Fibroblast of lung (primary cell): ENCODE measurements at regions not wholly inside any gene's neighbourhood (a gene's known extent, or its start where the extent isn't known, plus 50 kb on each side); places are given as distances from the start of the nearest gene placed in this dataset.

Experiments
- DNase-seq, 2 donors: peaks; one replicate each; pipeline versions ENCODE4 v3.0.0 to v3.0.0-alpha.2; 2010; ENCODE audit warnings: low read depth in 2 of 2
- H2AFZ ChIP-seq: 2 replicates; pipeline ENCODE4 v1.5.1; 2012; ENCODE audit warnings: low read length, control low read depth, inconsistent platforms
- H3K27ac ChIP-seq: 2 replicates; pipeline ENCODE4 v1.5.1; 2011; ENCODE audit warnings: low read length, control low read depth; ENCODE audit not compliant: insufficient read depth
- H3K27me3 ChIP-seq: 2 replicates; pipeline ENCODE4 v1.5.1; 2011; ENCODE audit warnings: mild to moderate bottlenecking, low read length; ENCODE audit not compliant: control insufficient read depth, insufficient read depth
- H3K36me3 ChIP-seq: 2 replicates; pipeline ENCODE4 v1.5.1; 2011; ENCODE audit warnings: low read length; ENCODE audit not compliant: control insufficient read depth, insufficient read depth
- H3K4me1 ChIP-seq: 2 replicates; pipeline ENCODE4 v1.5.1; 2011; ENCODE audit warnings: low read length; ENCODE audit not compliant: control insufficient read depth, insufficient read depth; ENCODE audit errors: extremely low read depth
- H3K4me2 ChIP-seq: 2 replicates; pipeline ENCODE4 v1.5.1; 2011; ENCODE audit warnings: low read length, control low read depth; ENCODE audit not compliant: insufficient read depth; ENCODE audit errors: extremely low read depth
- H3K4me3 ChIP-seq, 4 experiments: fragments of 200-600 bp in 1 of 4; sonication (generic) in 1 of 4; replicated peaks in 1 of 4; 2 replicates each; pipeline ENCODE4 v1.5.1; 2011 to 2016; ENCODE audit warnings: low read length in 4 of 4, low read depth in 3 of 4, mild to moderate bottlenecking in 3 of 4, control low read depth in 2 of 4, inconsistent platforms in 1 of 4, mixed read lengths in 1 of 4; ENCODE audit not compliant: insufficient read depth in 1 of 4; ENCODE audit errors: control extremely low read depth in 1 of 4
- H3K79me2 ChIP-seq: 2 replicates; pipeline ENCODE4 v1.5.1; 2012; ENCODE audit warnings: mild to moderate bottlenecking, low read length, inconsistent platforms; ENCODE audit not compliant: control insufficient read depth, insufficient read depth
- H3K9ac ChIP-seq: 2 replicates; pipeline ENCODE4 v1.5.1; 2011; ENCODE audit warnings: mild to moderate bottlenecking, low read length, control low read depth; ENCODE audit not compliant: insufficient read depth
- H3K9me3 ChIP-seq: 2 replicates; pipeline ENCODE4 v1.5.1; 2012; ENCODE audit warnings: low read depth, low read length; ENCODE audit not compliant: control insufficient read depth, insufficient read depth
- H4K20me1 ChIP-seq: 2 replicates; pipeline ENCODE4 v1.5.1; 2011; ENCODE audit warnings: low read length; ENCODE audit not compliant: control insufficient read depth, insufficient read depth; ENCODE audit errors: extremely low read depth
- CTCF ChIP-seq, 2 donors: IDR thresholded peaks in 1 of 2; conservative IDR thresholded peaks in 1 of 2; 1 replicate in 1 of 2; 2 replicates in 1 of 2; pipeline ENCODE4 v1.5.1; 2011 to 2012; ENCODE audit warnings: low read length in 2 of 2, control low read depth in 1 of 2, inconsistent platforms in 1 of 2, low read depth in 1 of 2, mild to moderate bottlenecking in 1 of 2
- EZH2 ChIP-seq: IDR thresholded peaks from 2 replicates; pipeline ENCODE4 v1.5.1; 2012; ENCODE audit warnings: low read length, control low read depth, mild to moderate bottlenecking; ENCODE audit errors: missing control alignments

DNA sequence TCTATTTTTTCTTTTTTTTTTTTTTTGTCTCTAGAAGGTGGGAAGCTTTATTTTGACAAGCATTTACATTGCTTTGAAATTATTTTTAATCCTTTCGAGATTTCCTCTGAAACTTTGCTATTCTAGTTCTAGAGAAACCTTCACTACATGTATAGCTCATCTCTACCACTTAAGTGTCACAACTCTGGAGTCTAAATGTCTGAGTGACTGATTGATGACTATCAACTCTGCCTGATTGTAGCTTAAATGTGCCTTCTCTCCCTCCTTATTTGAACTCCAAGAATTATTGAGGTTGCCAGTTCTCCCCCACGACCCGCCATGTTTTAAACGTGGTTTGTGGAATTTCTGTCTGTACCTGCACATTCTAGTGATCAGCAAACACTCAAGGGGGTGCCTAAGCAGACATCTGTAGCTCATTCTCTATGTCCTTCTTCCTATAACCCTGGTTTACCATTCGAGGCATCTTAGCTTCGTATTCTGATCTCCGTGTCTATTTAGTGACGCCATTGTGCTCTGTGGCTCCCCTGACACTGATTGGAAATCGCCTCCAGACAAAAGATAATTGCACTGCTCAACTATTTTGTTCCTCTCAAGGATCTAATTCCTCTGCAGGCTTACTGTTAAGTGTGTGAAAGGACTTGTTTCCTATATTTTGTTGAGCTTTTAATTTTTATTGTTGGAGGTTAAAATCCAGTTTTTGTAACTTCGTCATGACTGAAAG, 1570.6 kb downstream of the BRINP3 start:
- no peak overlapping the region for H2AFZ ChIP-seq
- H3K36me3 ChIP-seq: no peaks in the 10 kb centered on the region
- no peak overlapping the region for H3K9ac ChIP-seq

GRCh38 chr1:188930382-188930781, 1547.3 kb downstream of the BRINP3 start:
- H3K9me3 ChIP-seq: no peaks in the 10 kb centered on the region
- H2AFZ ChIP-seq: no peak overlapping the region
- no peak overlapping the region for H3K27ac ChIP-seq
- H3K4me2 ChIP-seq: no peak overlapping the region
- no peak overlapping the region for H3K4me3 ChIP-seq
- no peaks in the 10 kb centered on the region for H3K27me3 ChIP-seq
- no peaks in the 10 kb centered on the region for H3K36me3 ChIP-seq
- H4K20me1 ChIP-seq: no peaks in the 10 kb centered on the region
- DNase-seq: no peak
- no peak for TF ChIP-seq EZH2
- TF ChIP-seq CTCF (conservative IDR thresholded peaks at IDR 0.05 in 1 of 2, IDR thresholded peaks at IDR 0.05 in 1 of 2; ENCODE audit: low read depth in 1 of 2, low read length in 2 of 2): no peak
- no peaks in the 10 kb centered on the region for H3K4me1 ChIP-seq
- H3K79me2 ChIP-seq: no peaks in the 10 kb centered on the region
- no peak overlapping the region for H3K9ac ChIP-seq

More for the DNA sequence above, 1570.6 kb downstream of the BRINP3 start:
- no peaks in the 10 kb centered on the region for H4K20me1 ChIP-seq
- H3K27me3 ChIP-seq: no peaks in the 10 kb centered on the region
- no peak for DNase-seq
- H3K4me3 ChIP-seq: no peak overlapping the region
- no peak overlapping the region for H3K4me2 ChIP-seq
- H3K4me1 ChIP-seq: no peaks in the 10 kb centered on the region
- H3K79me2 ChIP-seq: no peaks in the 10 kb centered on the region
- TF ChIP-seq EZH2 (no peak), CTCF (conservative IDR thresholded peaks at IDR 0.05 in 1 of 2, IDR thresholded peaks at IDR 0.05 in 1 of 2; ENCODE audit: low read depth in 1 of 2, low read length in 2 of 2) (no peak)
- H3K27ac ChIP-seq: no peak overlapping the region
- no peaks in the 10 kb centered on the region for H3K9me3 ChIP-seq

- no peak overlapping the region for H2AFZ ChIP-seq
- H3K9ac ChIP-seq: no peak overlapping the region
- no peak for DNase-seq
- TF ChIP-seq EZH2 (no peak), CTCF (conservative IDR thresholded peaks at IDR 0.05 in 1 of 2, IDR thresholded peaks at IDR 0.05 in 1 of 2; ENCODE audit: low read depth in 1 of 2, low read length in 2 of 2) (no peak)
- no peaks in the 10 kb centered on the region for H3K4me1 ChIP-seq
- no peaks in the 10 kb centered on the region for H3K27me3 ChIP-seq
- no peaks in the 10 kb centered on the region for H3K9me3 ChIP-seq
- no peak overlapping the region for H3K4me2 ChIP-seq
- H3K27ac ChIP-seq: no peak overlapping the region
- no peaks in the 10 kb centered on the region for H4K20me1 ChIP-seq
- no peaks in the 10 kb centered on the region for H3K36me3 ChIP-seq
- no peak overlapping the region for H3K4me3 ChIP-seq
- H3K79me2 ChIP-seq: no peaks in the 10 kb centered on the region
Observed at GRCh38 chr1:188931506-188931905, 1546.2 kb downstream of the BRINP3 start.
